Pancreas (tissue), 10 donors: ENCODE measurements at regions not wholly inside any gene's neighbourhood (a gene's known extent, or its start where the extent isn't known, plus 50 kb on each side); places are given as distances from the start of the nearest gene placed in this dataset.

Experiments used
- ATAC-seq, 4 donors: fragments of 200-7000 bp; cut with Tn5 transposase; one replicate each; pipeline versions ENCODE4 v1.8.0 to v1.9.1; 2020; ENCODE audit warnings: mild to moderate bottlenecking in 4 of 4, moderate library complexity in 4 of 4
- DNase-seq, 6 donors: peaks; one replicate each; pipeline ENCODE4 v3.0.0-alpha.2; 2020
- FAIRE-seq: peaks from 2 replicates; lab custom pipeline; 2012; peaks lifted over from hg19 to GRCh38; lab: Jason Lieb, UNC
- H3K27ac ChIP-seq, 4 donors: fragments of 200-600 bp; sonication (generic); 1 replicate in 3 of 4; 2 replicates in 1 of 4; pipeline versions ENCODE4 v1.5.0 to v1.8.0; 2020
- H3K27me3 ChIP-seq, 4 donors: fragments of 200-600 bp; one replicate each; pipeline ENCODE4 v1.8.0; 2021
- H3K36me3 ChIP-seq, 3 donors: fragments of 200-600 bp; sonication (generic) in 1 of 3; one replicate each; pipeline versions ENCODE4 v1.5.0 to v1.8.0; 2020 to 2021
- H3K4me1 ChIP-seq, 3 donors: fragments of 200-600 bp; one replicate each; pipeline ENCODE4 v1.8.0; 2021
- H3K4me3 ChIP-seq, 4 donors: fragments of 200-600 bp; sonication (generic) in 2 of 4; one replicate each; pipeline versions ENCODE4 v1.5.0 to v1.8.0; 2020 to 2021
- H3K9me3 ChIP-seq, 4 donors: fragments of 200-600 bp; one replicate each; pipeline ENCODE4 v1.8.0; 2021
- CTCF ChIP-seq, 4 donors: fragments of 200-600 bp; sonication (generic) in 3 of 4; IDR thresholded peaks; one replicate each; pipeline versions ENCODE4 v1.5.0 to v1.8.0; 2021; ENCODE audit warnings: antibody characterized with exemption in 4 of 4
- WGBS, 2 donors: extraction: QIAGEN DNeasy Blood & Tissue Kit; methylation state at CpG; one replicate each; pipeline ENCODE4 v1.1.7; 2013; 5-methylcytosine and 5-hydroxymethylcytosine counted together
- intact Hi-C, 3 donors: fragments of 100-400 bp; cut with DNase I; formaldehyde crosslinking; loops; one replicate each; pipeline versions ENCODE4 v1.11.1 to v1.14.2; 2022
- donor health status: healthy with polysubstance abuse.
- donor health status: DM: no; HTN: no; CAD: no; lungs with moderate emphysema.
- donor health status: DM: no; HTN: no; CAD: no.
- donor health status: control.
- donor health status: control.
- donor health status: Bipolar disorder and iron deficiency.
- donor health status: DM: yes; HTN: yes; CAD: no.
- donor health status: DM: no; HTN: no; CAD: no.
- donor health status: DM: no; HTN: no; CAD: no.
- donor health status: DM: yes; HTN: yes; CAD: no.

- no peak overlapping the region for H3K4me3 ChIP-seq
- no peaks in the 10 kb centered on the region for H3K36me3 ChIP-seq
- H3K9me3 ChIP-seq = no peaks in the 10 kb centered on the region
- DNase-seq (no peak), FAIRE-seq (no peak), ATAC-seq (no peak)
- TF ChIP-seq CTCF (IDR thresholded peaks at IDR 0.05) = no peak
- H3K4me1 ChIP-seq = no peaks in the 10 kb centered on the region
- WGBS, 2 donors = 88 to 90% methylated on average over 8 of the region's 8 CpGs
- H3K27ac ChIP-seq = no peak overlapping the region
- intact Hi-C loops = no loop called here
- H3K27me3 ChIP-seq = no peaks in the 10 kb centered on the region
Measured at GRCh38 chr1:22376546-22376945, 75.1 kb upstream of the ZBTB40 start.

- ATAC-seq (no peak), DNase-seq (no peak), FAIRE-seq (no peak)
- H3K4me1 ChIP-seq = no peaks in the 10 kb centered on the region
- H3K27me3 ChIP-seq = no peaks in the 10 kb centered on the region
- H3K27ac ChIP-seq = no peak overlapping the region
- intact Hi-C loops = no loop called here
- no peak for TF ChIP-seq CTCF (IDR thresholded peaks at IDR 0.05)
- WGBS, 2 donors = 72 to 90% methylated on average over 3 of the region's 3 CpGs
- H3K4me3 ChIP-seq = no peak overlapping the region
- H3K9me3 ChIP-seq = no peaks in the 10 kb centered on the region
- H3K36me3 ChIP-seq = no peaks in the 10 kb centered on the region
Measured at GRCh38 chr1:22376976-22377375, 74.7 kb upstream of the ZBTB40 start.

GRCh38 chr1:22379566-22379965 is 72.1 kb upstream of the ZBTB40 start:
- Histone ChIP-seq H3K9me3 (no peaks in the 10 kb centered on the region), H3K27me3 (no peaks in the 10 kb centered on the region), H3K4me3 (no peak overlapping the region), H3K36me3 (no peaks in the 10 kb centered on the region), H3K4me1 (no peaks in the 10 kb centered on the region), H3K27ac (no peak overlapping the region)
- no peak for TF ChIP-seq CTCF (IDR thresholded peaks at IDR 0.05)
- ATAC-seq (no peak), FAIRE-seq (no peak), DNase-seq (no peak)
- intact Hi-C loops = no loop called here
- WGBS, 2 donors = 77 to 78% methylated on average over 7 of the region's 7 CpGs

DNA sequence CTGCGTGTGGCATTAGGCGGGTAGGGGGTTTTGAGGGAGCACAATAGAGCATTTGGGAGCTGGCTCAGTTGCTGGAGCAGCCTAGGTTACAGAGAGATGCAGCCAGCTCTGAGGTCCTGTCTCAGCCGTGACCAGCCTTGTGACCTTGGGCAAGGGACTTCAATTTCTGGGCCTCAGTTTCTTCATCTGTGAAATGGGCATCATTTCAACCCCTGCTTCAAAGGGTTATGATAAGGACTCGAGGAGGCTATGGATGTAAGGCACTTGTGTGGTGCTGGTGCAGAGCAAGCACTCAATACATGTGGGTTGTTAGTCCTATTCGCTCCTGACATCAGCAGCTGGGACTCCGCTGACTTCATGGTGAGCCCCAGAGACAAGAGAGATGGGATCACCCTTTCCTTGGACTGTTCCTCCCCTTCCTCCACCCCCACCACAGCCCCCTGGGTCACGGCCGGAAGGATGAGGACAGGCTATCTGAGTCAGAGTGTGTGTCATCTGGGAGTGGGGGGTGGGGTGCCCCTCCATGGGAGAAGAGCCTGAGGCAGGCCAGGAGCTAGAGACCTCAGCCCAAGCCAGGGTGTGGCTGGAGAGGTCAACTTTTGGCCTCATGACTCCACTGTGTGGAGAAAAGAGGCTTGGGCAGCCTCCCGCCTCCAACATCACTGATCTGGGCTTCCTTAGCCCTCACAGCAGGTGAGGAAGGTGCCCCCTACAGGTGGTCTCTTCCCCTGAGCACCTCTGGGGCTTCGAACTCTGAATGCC is 71.4 kb upstream of the ZBTB40 start:
- ATAC-seq (no peak), FAIRE-seq (no peak), DNase-seq (no peak)
- intact Hi-C loops = no loop called here
- H3K36me3 ChIP-seq = no peaks in the 10 kb centered on the region
- H3K27me3 ChIP-seq = no peaks in the 10 kb centered on the region
- 82 to 83% methylated on average over 10 of the region's 10 CpGs for WGBS, 2 donors
- no peak overlapping the region for H3K4me3 ChIP-seq
- H3K4me1 ChIP-seq = no peaks in the 10 kb centered on the region
- TF ChIP-seq CTCF (IDR thresholded peaks at IDR 0.05) = no peak
- no peaks in the 10 kb centered on the region for H3K9me3 ChIP-seq
- no peak overlapping the region for H3K27ac ChIP-seq

DNA sequence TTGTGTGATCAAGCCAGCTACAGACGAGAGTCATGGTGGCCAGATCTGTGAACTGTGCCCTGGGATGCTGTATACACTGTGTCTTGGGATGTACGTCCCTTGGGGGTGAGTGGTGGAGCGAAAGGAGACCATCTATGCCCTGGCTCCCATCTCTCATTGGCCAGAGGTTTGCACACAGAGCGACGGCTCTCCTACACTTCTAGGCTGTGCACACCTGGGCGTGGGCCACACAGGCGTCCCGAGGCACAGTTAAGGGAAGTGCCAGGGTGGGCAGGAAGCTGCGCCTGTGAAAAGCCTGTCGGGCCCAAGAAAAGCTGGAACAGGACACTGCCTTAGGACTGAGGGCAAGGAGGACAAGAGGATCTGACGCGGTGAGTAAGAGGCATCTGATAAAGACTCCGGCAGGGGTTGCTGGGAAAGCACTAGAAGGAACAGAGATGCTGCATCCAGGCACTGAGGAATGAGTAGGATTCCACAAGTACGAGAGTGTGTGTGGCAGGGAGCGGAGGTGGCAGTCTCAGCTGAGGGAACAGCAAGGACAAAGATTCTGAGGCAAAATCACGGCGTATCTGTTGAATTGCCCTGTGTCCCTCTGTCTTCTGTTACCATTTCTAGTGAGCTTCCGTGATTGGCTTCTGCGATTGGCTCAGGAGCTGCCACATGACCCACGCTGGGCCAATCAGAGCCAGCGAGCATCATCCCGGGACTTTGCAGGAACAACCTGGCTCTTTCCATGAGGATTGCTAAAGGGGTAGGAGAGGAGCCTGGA is 67.9 kb upstream of the ZBTB40 start:
- WGBS, 2 donors = 81 to 85% methylated on average over 22 of the region's 22 CpGs
- H3K4me3 ChIP-seq = no peak overlapping the region
- DNase-seq (no peak), FAIRE-seq (no peak), ATAC-seq (no peak)
- no peaks in the 10 kb centered on the region for H3K4me1 ChIP-seq
- intact Hi-C loops = no loop called here
- H3K27ac ChIP-seq = no peak overlapping the region
- no peaks in the 10 kb centered on the region for H3K27me3 ChIP-seq
- no peak for TF ChIP-seq CTCF (IDR thresholded peaks at IDR 0.05)
- H3K9me3 ChIP-seq = no peaks in the 10 kb centered on the region
- no peaks in the 10 kb centered on the region for H3K36me3 ChIP-seq
